ENCODE measurements at regions not wholly inside any gene's neighbourhood (a gene's known extent, or its start where the extent isn't known, plus 50 kb on each side); places are given as distances from the start of the nearest gene placed in this dataset.

- DNase-seq (ENCODE audit: extremely low read depth in 1 of 2, low read depth in 1 of 2) = no peak
Measured at GRCh38 chr10:90579602-90580242, 278.1 kb downstream of the HTR7 start.

- no peak for DNase-seq (ENCODE audit: extremely low read depth in 1 of 2, low read depth in 1 of 2)
Measured at GRCh38 chr10:90583416-90583815, 274.4 kb downstream of the HTR7 start.

GRCh38 chr10:90587081-90587491 is 270.8 kb downstream of the HTR7 start:
- DNase-seq (ENCODE audit: extremely low read depth in 1 of 2, low read depth in 1 of 2) = no peak

GRCh38 chr10:90587561-90587960 is 270.3 kb downstream of the HTR7 start:
- DNase-seq (ENCODE audit: extremely low read depth in 1 of 2, low read depth in 1 of 2) = no peak

GRCh38 chr10:90588222-90588621 is 269.6 kb downstream of the HTR7 start:
- no peak for DNase-seq (ENCODE audit: extremely low read depth in 1 of 2, low read depth in 1 of 2)

- no peak for DNase-seq (ENCODE audit: extremely low read depth in 1 of 2, low read depth in 1 of 2)
Measured at GRCh38 chr10:90589825-90590224, 268.0 kb downstream of the HTR7 start.

GRCh38 chr10:90591629-90592028 is 266.2 kb downstream of the HTR7 start:
- DNase-seq (ENCODE audit: extremely low read depth in 1 of 2, low read depth in 1 of 2) = no peak

- no peak for DNase-seq (ENCODE audit: extremely low read depth in 1 of 2, low read depth in 1 of 2)
Measured at GRCh38 chr10:90592638-90593302, 265.1 kb downstream of the HTR7 start.

GRCh38 chr10:90598513-90598912 is 259.3 kb downstream of the HTR7 start:
- DNase-seq (ENCODE audit: extremely low read depth in 1 of 2, low read depth in 1 of 2) = no peak

- no peak for DNase-seq (ENCODE audit: extremely low read depth in 1 of 2, low read depth in 1 of 2)
Measured at GRCh38 chr10:90602862-90603610, 254.8 kb downstream of the HTR7 start.

- DNase-seq (ENCODE audit: extremely low read depth in 1 of 2, low read depth in 1 of 2) = no peak
Measured at GRCh38 chr10:90604636-90605035, 253.2 kb downstream of the HTR7 start.

GRCh38 chr10:90605506-90605905 is 252.3 kb downstream of the HTR7 start:
- no peak for DNase-seq (ENCODE audit: extremely low read depth in 1 of 2, low read depth in 1 of 2)

- DNase-seq (ENCODE audit: extremely low read depth in 1 of 2, low read depth in 1 of 2) = no peak
Measured at GRCh38 chr10:90612276-90612675, 245.6 kb downstream of the HTR7 start.

- no peak for DNase-seq (ENCODE audit: extremely low read depth in 1 of 2, low read depth in 1 of 2)
Measured at GRCh38 chr10:90614631-90615030, 243.2 kb downstream of the HTR7 start.

- no peak for DNase-seq (ENCODE audit: extremely low read depth in 1 of 2, low read depth in 1 of 2)
Measured at GRCh38 chr10:90621577-90621976, 236.3 kb downstream of the HTR7 start.

- no peak for DNase-seq (ENCODE audit: extremely low read depth in 1 of 2, low read depth in 1 of 2)
Measured at GRCh38 chr10:90635111-90635765, 222.6 kb downstream of the HTR7 start.

- DNase-seq (ENCODE audit: extremely low read depth in 1 of 2, low read depth in 1 of 2) = no peak
Measured at GRCh38 chr10:90640756-90641155, 217.1 kb downstream of the HTR7 start.

GRCh38 chr10:90641731-90642130 is 216.1 kb downstream of the HTR7 start:
- no peak for DNase-seq (ENCODE audit: extremely low read depth in 1 of 2, low read depth in 1 of 2)

- no peak for DNase-seq (ENCODE audit: extremely low read depth in 1 of 2, low read depth in 1 of 2)
Measured at GRCh38 chr10:90642136-90642535, 215.7 kb downstream of the HTR7 start.

- DNase-seq (ENCODE audit: extremely low read depth in 1 of 2, low read depth in 1 of 2) = no peak
Measured at GRCh38 chr10:90642650-90643049, 215.2 kb downstream of the HTR7 start.

GRCh38 chr10:90644165-90644564 is 213.7 kb downstream of the HTR7 start:
- no peak for DNase-seq (ENCODE audit: extremely low read depth in 1 of 2, low read depth in 1 of 2)

- DNase-seq (ENCODE audit: extremely low read depth in 1 of 2, low read depth in 1 of 2) = no peak
Measured at GRCh38 chr10:90650858-90651257, 207.0 kb downstream of the HTR7 start.
